ENCODE measurements at regions not wholly inside any gene's neighbourhood (a gene's known extent, or its start where the extent isn't known, plus 50 kb on each side); places are given as distances from the start of the nearest gene placed in this dataset.
"Not testable (repeated sequence)": the region's sequence is repeated elsewhere in the genome, so short reads cannot be mapped to it uniquely, and the experiment has no call there.

DNA sequence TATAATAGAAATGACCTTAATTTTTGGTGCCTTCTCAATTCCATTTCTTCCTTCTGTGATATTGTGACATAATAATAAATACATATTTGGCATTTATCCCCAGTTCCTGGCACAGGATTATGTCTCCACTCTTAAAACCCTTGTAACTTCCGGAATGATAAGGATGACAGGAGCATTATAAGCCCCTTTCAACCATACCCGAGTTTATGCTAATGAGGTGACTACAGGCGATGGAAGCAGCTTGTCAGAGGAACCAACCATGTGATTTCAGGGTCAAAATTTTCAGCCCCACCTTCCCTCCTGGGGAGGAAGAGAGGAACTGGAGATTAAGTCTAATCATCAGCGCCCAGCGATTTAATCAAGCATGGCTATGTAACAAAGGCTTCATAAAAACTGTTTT lies 528.5 kb upstream of the CRIM1 start:
- no peak for DNase-seq (ENCODE audit: extremely low read depth, low read depth, low spot score)

DNA sequence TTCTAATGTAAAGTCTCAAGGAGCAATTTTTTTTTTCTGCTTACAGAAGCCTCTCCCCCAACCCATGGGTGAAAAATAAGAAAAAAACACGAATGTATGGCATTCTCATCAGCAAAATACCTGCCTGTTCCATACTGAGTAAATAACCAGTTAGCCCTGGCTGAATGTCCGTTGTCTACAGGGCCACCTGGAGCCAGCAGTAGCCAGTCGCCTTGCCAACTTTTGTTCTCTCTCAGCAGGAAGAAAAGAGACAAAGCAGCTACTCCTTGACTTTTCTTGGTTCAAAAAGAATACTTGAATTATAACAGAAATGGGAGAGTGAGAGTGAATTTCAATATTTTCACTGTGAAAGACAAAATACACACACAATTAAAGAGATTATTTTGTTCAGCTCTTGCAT lies 532.9 kb upstream of the CRIM1 start:
- DNase-seq (ENCODE audit: extremely low read depth, low read depth, low spot score), result no peak

DNA sequence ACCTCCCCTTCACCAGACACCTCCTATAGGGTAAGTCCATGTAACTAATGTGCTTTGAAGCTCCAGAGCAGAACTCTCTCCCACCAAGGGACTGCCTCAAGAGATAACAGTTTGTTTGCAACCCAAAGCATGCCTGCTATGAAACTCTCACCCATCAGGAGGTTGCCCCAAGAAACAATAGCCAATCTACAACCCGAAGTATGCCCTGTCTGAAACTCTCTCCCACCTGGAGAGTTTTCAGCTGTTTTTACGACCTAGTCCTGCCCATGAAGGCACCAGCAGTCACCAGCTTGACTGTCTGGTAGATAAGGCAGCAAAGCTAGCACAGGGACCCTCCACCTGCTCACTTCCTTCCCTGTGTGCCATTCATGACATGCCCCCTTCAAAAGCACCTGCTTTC lies 533.9 kb upstream of the CRIM1 start:
- no peak for DNase-seq (ENCODE audit: extremely low read depth, low read depth, low spot score)

DNA sequence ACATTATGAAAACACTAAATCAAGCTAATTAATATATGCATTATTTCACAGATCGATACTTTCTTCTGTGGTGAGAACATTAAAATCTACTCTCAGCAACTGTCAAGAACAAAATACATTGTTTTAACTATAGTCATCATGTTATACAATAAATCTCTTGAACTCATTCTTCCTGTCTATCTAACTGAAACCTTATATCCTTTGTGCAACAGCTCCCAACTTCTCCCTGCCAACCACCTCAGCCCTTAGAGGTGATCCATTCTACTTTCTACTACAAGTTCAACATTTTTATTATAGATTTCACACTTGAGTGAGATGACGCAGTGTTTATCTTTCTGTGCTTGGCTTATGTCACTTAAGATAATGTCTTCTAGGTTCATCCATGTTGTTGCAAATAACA lies 535.2 kb upstream of the CRIM1 start:
- no peak for DNase-seq (ENCODE audit: extremely low read depth, low read depth, low spot score)

DNA sequence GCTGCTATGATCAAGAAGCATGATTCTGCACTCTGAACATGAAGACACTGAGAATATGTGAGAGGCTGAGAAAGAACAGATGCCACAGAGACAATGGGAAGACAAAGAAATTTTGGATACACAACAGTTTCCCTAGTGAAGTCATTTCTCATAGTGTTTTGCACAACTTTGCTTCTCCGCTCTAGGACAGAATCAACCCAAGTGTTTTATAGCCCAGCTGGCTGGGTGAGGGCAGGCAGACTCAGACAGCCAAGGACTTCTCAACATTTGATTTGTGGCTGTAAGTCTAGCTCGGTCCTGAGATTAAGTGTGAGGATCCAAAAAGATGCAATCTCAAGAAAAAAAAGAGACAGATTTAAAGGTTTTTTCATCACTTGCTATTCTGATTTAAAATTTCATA lies 536.5 kb upstream of the CRIM1 start:
- no peak for DNase-seq (ENCODE audit: extremely low read depth, low read depth, low spot score)

GRCh38 chr2:35818359-35818758 lies 537.2 kb upstream of the CRIM1 start:
- not testable (repeated sequence) for DNase-seq (ENCODE audit: extremely low read depth, low read depth, low spot score)

DNA sequence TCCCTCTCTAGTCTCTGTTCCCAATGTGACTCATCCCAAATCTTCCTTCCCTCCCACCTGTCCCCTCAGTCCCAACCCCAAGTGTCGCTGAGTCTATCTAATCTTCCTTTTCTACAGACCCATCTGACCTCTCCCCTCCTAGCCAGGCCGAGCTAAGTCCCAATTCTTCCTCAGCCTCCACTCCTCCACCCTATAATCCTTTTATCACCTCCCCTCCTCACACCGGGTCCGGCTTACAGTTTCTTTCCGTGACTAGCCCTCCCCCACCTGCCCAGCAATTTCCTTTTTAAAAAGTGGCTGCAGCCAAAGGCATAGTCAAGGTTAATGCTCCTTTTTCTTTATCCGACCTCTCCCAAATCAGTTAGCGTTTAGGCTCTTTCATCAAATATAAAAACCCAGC lies 541.0 kb upstream of the CRIM1 start:
- DNase-seq (ENCODE audit: extremely low read depth, low read depth, low spot score), result not testable (repeated sequence)

GRCh38 chr2:35803126-35803525 lies 552.5 kb upstream of the CRIM1 start:
- DNase-seq (ENCODE audit: extremely low read depth, low read depth, low spot score), result no peak

DNA sequence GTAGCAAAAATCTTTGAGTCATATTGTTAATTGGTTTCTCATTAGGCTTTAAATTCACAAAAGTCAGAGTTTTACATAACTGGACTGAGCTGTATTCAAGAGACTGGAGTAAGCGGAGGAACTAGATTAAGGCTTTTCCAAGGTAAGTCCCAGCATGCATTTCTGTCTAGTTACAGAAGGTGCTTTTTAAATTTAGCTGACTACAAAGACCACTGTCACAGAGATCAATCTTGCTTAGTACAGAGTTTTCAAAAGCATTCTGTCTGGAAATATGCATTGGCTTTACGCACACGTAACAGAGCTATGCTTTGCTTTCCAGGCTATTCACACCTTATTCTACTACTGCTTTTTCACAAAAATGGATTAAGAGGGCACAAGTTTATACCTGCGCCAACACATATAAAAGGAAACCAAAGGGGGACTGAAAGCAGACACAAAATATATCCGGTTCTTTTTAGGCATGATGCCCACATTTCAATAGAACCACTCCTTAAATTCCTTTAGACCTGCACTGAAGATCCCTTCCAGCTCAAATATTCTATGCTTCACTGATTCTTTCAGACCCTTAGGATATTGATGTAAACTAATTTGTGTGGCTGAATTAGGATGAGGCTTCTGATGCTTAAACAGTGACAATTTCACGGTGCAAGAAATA lies 560.7 kb upstream of the CRIM1 start:
- no peak for DNase-seq (ENCODE audit: extremely low read depth, low read depth, low spot score)

DNA sequence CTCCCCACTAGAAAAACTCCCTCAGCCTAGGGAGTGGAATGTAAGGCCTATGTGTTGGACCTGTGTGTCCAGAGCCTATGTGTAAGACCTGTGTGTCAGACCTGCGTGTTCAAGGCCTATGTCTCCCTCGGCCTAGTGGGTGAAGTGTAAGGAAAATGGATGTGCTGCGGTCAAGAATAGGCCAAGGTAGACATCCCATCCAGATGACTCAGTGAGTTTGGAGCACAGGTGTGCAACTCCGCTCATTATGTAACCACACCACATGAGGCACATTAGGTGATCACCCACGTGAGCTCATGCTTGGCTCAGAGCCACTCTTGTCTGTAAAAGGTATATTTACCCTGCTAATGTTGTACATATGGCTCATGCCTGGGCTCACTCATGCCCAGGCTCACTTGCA lies 565.3 kb upstream of the CRIM1 start:
- no peak for DNase-seq (ENCODE audit: extremely low read depth, low read depth, low spot score)

DNA sequence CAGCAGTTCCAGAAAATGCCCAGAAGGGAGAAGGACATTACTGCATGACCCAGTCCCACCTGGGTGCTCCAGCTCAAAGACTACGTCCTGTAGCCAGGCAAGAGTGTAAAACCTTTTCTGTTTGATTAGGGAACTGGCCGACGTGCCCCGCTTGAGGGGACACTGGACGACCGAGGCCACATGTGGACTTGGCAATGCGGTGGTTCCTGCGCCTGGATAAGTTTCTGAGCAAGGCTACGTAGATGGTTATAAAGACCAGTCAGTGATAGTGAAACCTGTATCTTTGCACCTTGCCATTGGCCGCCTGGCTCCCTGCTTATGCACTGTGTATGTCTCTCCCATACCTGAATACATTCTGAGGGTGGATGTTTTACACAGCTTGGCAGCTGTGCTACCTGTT lies 567.0 kb upstream of the CRIM1 start:
- no peak for DNase-seq (ENCODE audit: extremely low read depth, low read depth, low spot score)

DNA sequence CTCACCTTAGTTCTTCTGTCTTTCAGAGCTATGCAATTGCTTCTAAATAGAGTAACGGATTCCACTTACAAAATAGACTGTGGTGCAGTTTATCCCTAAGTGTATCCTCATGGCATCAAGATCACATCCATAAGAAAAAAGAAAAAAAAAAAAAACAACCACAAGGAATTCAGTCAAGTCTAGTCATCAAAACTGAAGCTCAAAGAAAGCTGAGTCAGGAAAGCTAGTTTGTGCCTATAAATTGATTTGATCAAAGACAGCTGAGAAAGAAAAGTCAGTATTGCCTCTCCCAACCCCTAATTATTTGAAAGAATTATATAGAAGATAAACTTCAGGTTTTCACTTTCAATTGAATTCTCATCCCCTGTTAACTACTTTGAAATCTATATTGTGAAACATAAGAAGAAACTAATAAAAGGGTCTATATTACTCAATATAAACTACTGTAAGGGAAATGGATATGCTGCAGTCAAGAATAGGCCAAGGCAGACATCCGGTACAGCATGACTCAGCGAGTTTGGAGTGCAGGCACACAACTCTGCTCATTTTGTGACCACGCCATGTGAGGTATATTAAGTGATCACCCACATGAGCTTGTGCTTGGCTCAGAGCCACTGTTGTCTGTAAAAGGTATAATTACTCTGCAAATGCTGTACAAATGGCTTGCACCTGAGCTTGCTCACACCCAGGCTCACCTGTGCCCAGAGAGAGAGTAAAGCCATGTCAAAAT lies 568.1 kb upstream of the CRIM1 start:
- DNase-seq (ENCODE audit: extremely low read depth, low read depth, low spot score), result no peak

DNA sequence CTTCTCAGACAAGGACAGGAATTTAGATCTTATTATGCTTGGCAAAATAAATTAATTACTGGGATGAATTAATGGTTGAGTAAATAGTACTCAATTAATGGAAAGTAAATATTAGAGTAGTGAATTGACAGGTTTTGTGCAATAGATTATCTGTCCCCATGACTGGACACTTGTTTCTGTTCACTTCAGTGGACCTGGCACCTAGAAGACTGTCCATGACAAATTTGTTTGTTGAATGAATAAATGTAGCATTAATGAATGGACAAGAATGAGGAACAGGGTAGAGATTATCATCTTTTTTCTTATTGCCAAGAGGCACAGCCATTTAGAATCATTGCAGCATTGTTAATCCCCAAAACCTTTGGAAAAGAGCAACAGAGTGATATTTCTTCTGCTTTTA lies 570.0 kb upstream of the CRIM1 start:
- DNase-seq (ENCODE audit: extremely low read depth, low read depth, low spot score), result no peak

- DNase-seq (ENCODE audit: extremely low read depth, low read depth, low spot score), result no peak
Measured at GRCh38 chr2:35784777-35785176, 570.8 kb upstream of the CRIM1 start.

GRCh38 chr2:35783723-35784122 lies 571.9 kb upstream of the CRIM1 start:
- DNase-seq (ENCODE audit: extremely low read depth, low read depth, low spot score), result no peak

DNA sequence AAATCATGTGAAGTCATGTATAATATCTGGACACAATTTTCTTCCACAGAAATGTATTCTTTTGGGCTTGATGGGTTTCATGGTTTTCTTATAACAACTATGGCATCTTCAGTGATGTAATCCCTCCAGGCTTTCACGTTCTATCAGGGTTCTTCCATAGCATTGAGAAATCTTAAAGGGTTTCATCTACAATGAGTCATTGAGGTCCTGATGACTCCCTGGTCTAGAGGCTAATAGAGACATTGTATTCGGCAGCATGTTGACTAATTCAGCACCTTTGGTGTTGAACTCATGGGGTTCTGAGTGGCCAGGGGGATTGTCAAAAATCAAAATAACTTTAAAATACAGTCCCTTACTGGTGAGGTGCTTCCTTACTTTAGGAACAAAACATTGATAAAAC lies 614.0 kb upstream of the CRIM1 start:
- DNase-seq (ENCODE audit: extremely low read depth, low read depth, low spot score), result no peak

DNA sequence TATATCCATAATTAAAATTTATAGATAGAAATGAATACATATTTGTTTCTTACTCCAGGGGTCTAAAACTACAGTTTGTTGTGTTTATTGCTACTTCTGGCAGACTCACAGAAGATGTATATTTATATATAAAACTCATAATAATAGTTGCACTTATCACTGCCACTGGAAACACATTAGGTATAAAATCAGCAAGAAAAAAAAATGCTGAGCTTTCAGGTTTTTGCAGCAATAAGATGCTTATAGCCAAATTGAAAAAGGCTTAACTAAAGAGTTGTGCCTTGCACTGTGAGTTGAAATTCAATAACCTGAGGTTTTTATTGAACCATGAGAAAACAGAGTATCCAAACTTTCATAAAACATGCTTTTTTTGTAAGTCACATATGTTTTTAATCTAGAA lies 623.9 kb upstream of the CRIM1 start:
- no peak for DNase-seq (ENCODE audit: extremely low read depth, low read depth, low spot score)

GRCh38 chr2:35714883-35715282 lies 640.7 kb upstream of the CRIM1 start:
- no peak for DNase-seq (ENCODE audit: extremely low read depth, low read depth, low spot score)

GRCh38 chr2:35708411-35708923 lies 647.1 kb upstream of the CRIM1 start:
- no peak for DNase-seq (ENCODE audit: extremely low read depth, low read depth, low spot score)

GRCh38 chr2:35688309-35688708 lies 667.3 kb upstream of the CRIM1 start:
- no peak for DNase-seq (ENCODE audit: extremely low read depth, low read depth, low spot score)

DNA sequence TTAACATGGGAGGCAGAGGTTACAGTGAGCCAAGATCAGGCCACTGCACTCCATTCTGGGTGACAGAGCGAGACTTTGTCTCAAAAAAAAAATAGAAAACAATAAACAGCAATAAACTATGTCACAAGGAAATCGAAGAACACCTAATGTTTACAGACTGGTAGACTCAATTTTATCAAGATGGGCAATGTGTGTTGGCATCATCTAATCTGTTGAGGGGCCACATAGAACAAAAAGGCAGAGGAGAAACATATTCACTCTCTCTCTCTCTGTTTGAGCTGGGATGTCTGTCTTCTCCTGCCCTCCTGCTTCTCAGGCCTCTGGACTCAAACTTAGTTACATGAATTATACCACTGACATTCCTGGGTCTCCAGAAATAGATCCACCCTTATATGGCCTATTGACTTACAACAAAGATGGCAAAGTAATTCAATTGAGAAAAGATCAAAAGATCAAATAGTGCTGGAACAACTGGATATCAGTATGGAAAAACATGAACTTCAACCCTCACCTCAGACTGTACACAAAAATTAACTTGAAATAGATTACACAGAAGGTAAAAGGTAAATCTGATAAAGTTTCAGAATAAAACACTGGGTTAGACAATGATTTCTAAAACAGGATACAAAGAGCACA lies 703.8 kb upstream of the CRIM1 start:
- no peak for DNase-seq (ENCODE audit: extremely low read depth, low read depth, low spot score)

DNA sequence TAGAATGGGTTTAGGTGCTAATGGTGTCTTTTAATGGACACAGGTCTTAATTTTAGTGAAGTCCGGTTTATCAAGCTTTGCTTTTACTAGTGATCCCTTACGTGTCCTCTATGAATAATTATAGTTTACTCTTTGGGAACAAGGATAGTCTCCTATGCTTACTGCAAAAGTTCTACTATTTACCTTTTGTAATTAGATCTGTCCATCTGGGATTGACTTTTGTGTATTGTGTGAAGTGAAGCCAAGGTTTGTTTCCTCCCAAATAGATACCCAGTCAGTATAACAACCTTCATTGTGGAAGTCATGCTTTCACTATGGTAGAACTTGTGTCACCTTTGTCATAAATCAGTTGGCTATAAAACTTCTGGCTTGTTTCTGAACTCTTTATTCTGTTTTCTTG lies 740.9 kb upstream of the CRIM1 start:
- no peak for DNase-seq (ENCODE audit: extremely low read depth, low read depth, low spot score)

All from glomerular endothelial cell (primary cell).